ENCODE measurements at regions not wholly inside any gene's neighbourhood (a gene's known extent, or its start where the extent isn't known, plus 50 kb on each side); places are given as distances from the start of the nearest gene placed in this dataset.
"Not testable (repeated sequence)": the region's sequence is repeated elsewhere in the genome, so short reads cannot be mapped to it uniquely, and the experiment has no call there.

DNA sequence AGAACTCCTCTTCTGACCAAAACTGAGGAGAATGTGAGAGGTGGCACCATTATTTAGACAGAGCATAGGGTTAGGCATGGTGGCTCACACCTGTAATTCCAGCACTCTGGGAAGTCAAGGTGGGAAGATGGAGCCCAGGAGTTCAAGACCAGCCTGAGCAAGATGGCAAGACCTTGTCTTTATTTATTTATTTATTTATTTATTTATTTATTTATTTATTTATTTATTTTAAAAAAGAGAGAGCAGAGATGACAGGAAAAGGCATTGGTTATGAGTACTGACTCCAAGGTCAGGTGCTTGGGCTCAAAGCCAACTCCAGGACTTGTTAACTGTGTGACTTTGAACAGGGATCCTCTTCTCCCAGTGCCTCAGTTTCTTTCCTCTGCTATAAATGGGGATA, 217.7 kb downstream of the MEX3B start:
- no peak overlapping the region for H3K4me3 ChIP-seq (ENCODE audit: low read length)
- H3K4me2 ChIP-seq (ENCODE audit: low read depth, low read length), result no peak overlapping the region
- TF ChIP-seq CTCF (IDR thresholded peaks at IDR 0.05; ENCODE audit: low read length) (no peak), EZH2phosphoT487 (IDR thresholded peaks at IDR 0.05; ENCODE audit: low read length) (no peak), EZH2 (optimal IDR thresholded peaks at IDR 0.05; ENCODE audit: low read depth, low read length) (no peak)
- DNase-seq, result no peak
- no peaks in the 10 kb centered on the region for H4K20me1 ChIP-seq (ENCODE audit: insufficient read depth, low read length)
- H3K27ac ChIP-seq (ENCODE audit: low read length), result no peak overlapping the region
- no peak overlapping the region for H2AFZ ChIP-seq (ENCODE audit: low read length)
- no peaks in the 10 kb centered on the region for H3K9me2 ChIP-seq (replicated peaks; ENCODE audit: insufficient read depth, low read length)
- H3K79me2 ChIP-seq (ENCODE audit: low read length), result no peaks in the 10 kb centered on the region
- H3K27me3 ChIP-seq (replicated peaks; ENCODE audit: insufficient read depth, low read length), result no peaks in the 10 kb centered on the region
- H3K36me3 ChIP-seq (replicated peaks; ENCODE audit: insufficient read depth, low read length), result no peaks in the 10 kb centered on the region
- H3F3A ChIP-seq (ENCODE audit: insufficient read depth, low read length), result no peaks in the 10 kb centered on the region
- no peak overlapping the region for H3K9ac ChIP-seq (ENCODE audit: low read length)
- H3K9me3 ChIP-seq (replicated peaks; ENCODE audit: insufficient read depth, low read length), result no peaks in the 10 kb centered on the region
- H3K4me1 ChIP-seq (ENCODE audit: low read length), result no peaks in the 10 kb centered on the region

- H3K4me3 ChIP-seq (ENCODE audit: low read length), result no peak overlapping the region
- H3K27me3 ChIP-seq (replicated peaks; ENCODE audit: insufficient read depth, low read length), result no peaks in the 10 kb centered on the region
- H3K36me3 ChIP-seq (replicated peaks; ENCODE audit: insufficient read depth, low read length), result no peaks in the 10 kb centered on the region
- no peaks in the 10 kb centered on the region for H4K20me1 ChIP-seq (ENCODE audit: insufficient read depth, low read length)
- H3K9ac ChIP-seq (ENCODE audit: low read length), result no peak overlapping the region
- no peaks in the 10 kb centered on the region for H3K9me2 ChIP-seq (replicated peaks; ENCODE audit: insufficient read depth, low read length)
- no peak for DNase-seq
- H2AFZ ChIP-seq (ENCODE audit: low read length), result no peak overlapping the region
- no peaks in the 10 kb centered on the region for H3K4me1 ChIP-seq (ENCODE audit: low read length)
- H3K9me3 ChIP-seq (replicated peaks; ENCODE audit: insufficient read depth, low read length), result no peaks in the 10 kb centered on the region
- no peaks in the 10 kb centered on the region for H3F3A ChIP-seq (ENCODE audit: insufficient read depth, low read length)
- TF ChIP-seq EZH2 (optimal IDR thresholded peaks at IDR 0.05; ENCODE audit: low read depth, low read length) (no peak), EZH2phosphoT487 (IDR thresholded peaks at IDR 0.05; ENCODE audit: low read length) (no peak), CTCF (IDR thresholded peaks at IDR 0.05; ENCODE audit: low read length) (no peak)
- no peak overlapping the region for H3K4me2 ChIP-seq (ENCODE audit: low read depth, low read length)
- no peak overlapping the region for H3K27ac ChIP-seq (ENCODE audit: low read length)
- no peaks in the 10 kb centered on the region for H3K79me2 ChIP-seq (ENCODE audit: low read length)
Observed at GRCh38 chr15:81825136-81825535, 220.7 kb downstream of the MEX3B start.

GRCh38 chr15:81822587-81822986, 223.2 kb downstream of the MEX3B start:
- H3K79me2 ChIP-seq (ENCODE audit: low read length); H3K4me2 ChIP-seq (ENCODE audit: low read depth, low read length); H2AFZ ChIP-seq (ENCODE audit: low read length); H3K4me1 ChIP-seq (ENCODE audit: low read length); H3F3A ChIP-seq (ENCODE audit: insufficient read depth, low read length); H3K27me3 ChIP-seq (replicated peaks; ENCODE audit: insufficient read depth, low read length); H3K9ac ChIP-seq (ENCODE audit: low read length); H3K36me3 ChIP-seq (replicated peaks; ENCODE audit: insufficient read depth, low read length); H3K4me3 ChIP-seq (ENCODE audit: low read length); H3K27ac ChIP-seq (ENCODE audit: low read length); H4K20me1 ChIP-seq (ENCODE audit: insufficient read depth, low read length); H3K9me2 ChIP-seq (replicated peaks; ENCODE audit: insufficient read depth, low read length); H3K9me3 ChIP-seq (replicated peaks; ENCODE audit: insufficient read depth, low read length); DNase-seq: not testable (repeated sequence)

DNA sequence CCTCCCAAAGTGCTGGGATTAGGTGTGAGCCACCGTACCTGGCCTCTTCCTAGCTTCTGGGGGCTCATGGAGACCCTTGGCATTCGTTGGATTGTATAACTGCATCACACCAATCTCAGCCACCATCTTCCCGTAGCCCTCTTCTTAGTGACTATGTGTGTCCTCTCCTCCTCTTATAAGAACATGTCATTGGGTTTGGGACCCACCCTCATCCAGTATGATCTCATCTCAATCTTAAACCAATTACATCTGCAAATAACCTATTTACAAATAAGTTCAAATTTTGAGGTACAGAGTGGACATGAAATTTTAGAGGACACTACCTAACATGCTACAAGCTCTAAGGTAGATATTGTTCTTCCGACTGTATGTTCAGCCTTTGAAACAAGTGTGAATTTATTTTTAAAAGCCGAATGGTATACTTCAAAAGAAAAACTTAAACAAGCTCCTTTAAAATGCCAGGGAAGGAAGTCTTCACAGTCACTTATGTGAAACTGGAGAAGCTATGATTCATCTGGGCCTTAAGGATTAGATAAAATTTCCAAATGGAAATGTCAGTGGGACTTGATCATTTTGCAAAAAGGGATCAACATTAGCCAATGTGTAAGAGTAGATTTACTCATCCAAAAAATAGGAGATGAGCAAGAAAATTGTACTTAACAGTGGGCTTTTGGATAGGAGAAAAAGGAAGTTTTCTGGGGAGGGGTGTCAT, 225.7 kb downstream of the MEX3B start:
- H3K36me3 ChIP-seq (replicated peaks; ENCODE audit: insufficient read depth, low read length), result no peaks in the 10 kb centered on the region
- H2AFZ ChIP-seq (ENCODE audit: low read length), result no peak overlapping the region
- no peak overlapping the region for H3K4me2 ChIP-seq (ENCODE audit: low read depth, low read length)
- no peaks in the 10 kb centered on the region for H3K27me3 ChIP-seq (replicated peaks; ENCODE audit: insufficient read depth, low read length)
- no peaks in the 10 kb centered on the region for H3K4me1 ChIP-seq (ENCODE audit: low read length)
- H3K9me2 ChIP-seq (replicated peaks; ENCODE audit: insufficient read depth, low read length), result no peaks in the 10 kb centered on the region
- no peak for DNase-seq
- TF ChIP-seq EZH2 (optimal IDR thresholded peaks at IDR 0.05; ENCODE audit: low read depth, low read length) (no peak), EZH2phosphoT487 (IDR thresholded peaks at IDR 0.05; ENCODE audit: low read length) (no peak), CTCF (IDR thresholded peaks at IDR 0.05; ENCODE audit: low read length) (no peak)
- H3K9me3 ChIP-seq (replicated peaks; ENCODE audit: insufficient read depth, low read length), result no peaks in the 10 kb centered on the region
- no peaks in the 10 kb centered on the region for H4K20me1 ChIP-seq (ENCODE audit: insufficient read depth, low read length)
- H3K9ac ChIP-seq (ENCODE audit: low read length), result no peak overlapping the region
- H3K4me3 ChIP-seq (ENCODE audit: low read length), result no peak overlapping the region
- no peak overlapping the region for H3K27ac ChIP-seq (ENCODE audit: low read length)
- H3K79me2 ChIP-seq (ENCODE audit: low read length), result no peaks in the 10 kb centered on the region
- H3F3A ChIP-seq (ENCODE audit: insufficient read depth, low read length), result no peaks in the 10 kb centered on the region

All from MM.1S (cell line).